Body of pancreas (tissue), 4 donors: ENCODE measurements at regions not wholly inside any gene's neighbourhood (a gene's known extent, or its start where the extent isn't known, plus 50 kb on each side); places are given as distances from the start of the nearest gene placed in this dataset.

ENCODE experiments used
- ATAC-seq: fragments of 150-250 bp; one replicate; pipeline ENCODE4 v1.9.1; 2016
- DNase-seq, 4 donors: peaks; one replicate each; pipeline ENCODE4 v3.0.0-alpha.2; 2019
- H3K27ac ChIP-seq, 4 donors: fragments of 200-600 bp; sonication (generic); 1 replicate in 3 of 4; 2 replicates in 1 of 4; pipeline versions ENCODE4 v1.5.1 to v1.6.1; 2016 to 2019; ENCODE audit warnings: mild to moderate bottlenecking in 1 of 4, mixed read lengths in 1 of 4, moderate library complexity in 1 of 4
- H3K27me3 ChIP-seq, 2 donors: fragments of 200-600 bp; sonication (generic); one replicate each; pipeline ENCODE4 v1.6.0; 2016; ENCODE audit warnings: mild to moderate bottlenecking in 1 of 2
- H3K36me3 ChIP-seq, 2 donors: fragments of 200-600 bp; sonication (generic); replicated peaks in 1 of 2; 2 replicates each; pipeline ENCODE4 v1.5.1; 2016; ENCODE audit warnings: low read depth in 2 of 2; ENCODE audit not compliant: insufficient read depth in 1 of 2
- H3K4me1 ChIP-seq: fragments of 200-600 bp; sonication (generic); one replicate; pipeline ENCODE4 v1.6.0; 2016
- H3K4me3 ChIP-seq, 2 donors: fragments of 200-600 bp; sonication (generic); 1 replicate in 1 of 2; 2 replicates in 1 of 2; pipeline ENCODE4 v1.5.1; 2016 to 2019
- H3K9me3 ChIP-seq, 3 donors: fragments of 200-600 bp; sonication (generic); 1 replicate in 2 of 3; 2 replicates in 1 of 3; pipeline ENCODE4 v1.5.1; 2016
- CTCF ChIP-seq, 7 experiments: fragments of 450-650 bp in 4 of 7; fragments of 200-600 bp in 3 of 7; sonication (generic) in 3 of 7; IDR thresholded peaks; one replicate each; pipeline ENCODE4 v1.5.1; 2016 to 2019; ENCODE audit warnings: antibody characterized with exemption in 7 of 7
- POLR2A ChIP-seq, 3 donors: fragments of 450-650 bp; IDR thresholded peaks; one replicate each; pipeline ENCODE4 v1.6.1; 2016; ENCODE audit warnings: antibody characterized with exemption in 3 of 3, mild to moderate bottlenecking in 2 of 3
- WGBS, 2 donors: methylation state at CpG; one replicate each; pipeline ENCODE4 v1.1.5; 2017; 5-methylcytosine and 5-hydroxymethylcytosine counted together
- intact Hi-C: fragments of 100-400 bp; cut with DNase I; formaldehyde crosslinking; loops from one replicate; pipeline ENCODE4 v1.15.1; 2023

GRCh38 chr10:42990016-42990720 is 86.7 kb upstream of the RET start:
- no peak for TF ChIP-seq CTCF (IDR thresholded peaks at IDR 0.05)
- TF ChIP-seq POLR2A (IDR thresholded peaks at IDR 0.05), result no peak
- Histone ChIP-seq H3K4me3 (no peak overlapping the region), H3K27me3 (no peaks in the 10 kb centered on the region), H3K9me3 (no peaks in the 10 kb centered on the region), H3K4me1 (no peaks in the 10 kb centered on the region), H3K36me3 (no peaks in the 10 kb centered on the region), H3K27ac (no peak overlapping the region)
- DNase-seq (no peak), ATAC-seq (no peak)
- intact Hi-C loops, result no loop called here
- WGBS, 2 donors, result 45 to 53% methylated on average over 4 to 16 of the region's 18 CpGs

- DNase-seq, result no peak
Observed at GRCh38 chr10:42990721-42991441, 86.0 kb upstream of the RET start.

GRCh38 chr10:42991442-42992098 is 85.3 kb upstream of the RET start:
- ATAC-seq (no peak), DNase-seq (no peak)
- Histone ChIP-seq H3K9me3 (no peaks in the 10 kb centered on the region), H3K4me3 (no peak overlapping the region), H3K27me3 (no peaks in the 10 kb centered on the region), H3K27ac (no peak overlapping the region), H3K36me3 (no peaks in the 10 kb centered on the region), H3K4me1 (no peaks in the 10 kb centered on the region)
- TF ChIP-seq CTCF (IDR thresholded peaks at IDR 0.05) (no peak), POLR2A (IDR thresholded peaks at IDR 0.05) (no peak)
- intact Hi-C loops, result no loop called here
- 83 to 90% methylated on average over 10 of the region's 10 CpGs for WGBS, 2 donors

More at GRCh38 chr10:42990721-42991441, 86.0 kb upstream of the RET start:
- intact Hi-C loops, result no loop called here
- H3K9me3 ChIP-seq, result no peaks in the 10 kb centered on the region
- TF ChIP-seq POLR2A (IDR thresholded peaks at IDR 0.05) (no peak), CTCF (IDR thresholded peaks at IDR 0.05) (no peak)
- H3K4me3 ChIP-seq, result no peak overlapping the region
- H3K4me1 ChIP-seq, result no peaks in the 10 kb centered on the region
- H3K36me3 ChIP-seq, result no peaks in the 10 kb centered on the region
- no peak overlapping the region for H3K27ac ChIP-seq
- H3K27me3 ChIP-seq, result no peaks in the 10 kb centered on the region
- ATAC-seq, result no peak
- 69 to 81% methylated on average over 8 to 17 of the region's 18 CpGs for WGBS, 2 donors

GRCh38 chr10:42992156-42992956 is 84.5 kb upstream of the RET start:
- Histone ChIP-seq H3K9me3 (no peaks in the 10 kb centered on the region), H3K36me3 (no peaks in the 10 kb centered on the region), H3K27me3 (no peaks in the 10 kb centered on the region), H3K4me3 (no peak overlapping the region), H3K27ac (no peak overlapping the region), H3K4me1 (no peaks in the 10 kb centered on the region)
- TF ChIP-seq CTCF (IDR thresholded peaks at IDR 0.05), result no peak
- no peak for TF ChIP-seq POLR2A (IDR thresholded peaks at IDR 0.05)
- ATAC-seq (no peak), DNase-seq (no peak)
- intact Hi-C loops, result no loop called here
- WGBS, 2 donors, result 84 to 85% methylated on average over 9 to 12 of the region's 12 CpGs
